CD4-positive, CD25-positive, alpha-beta regulatory T cell (primary cell): ENCODE measurements at regions not wholly inside any gene's neighbourhood (a gene's known extent, or its start where the extent isn't known, plus 50 kb on each side); places are given as distances from the start of the nearest gene placed in this dataset.

ENCODE experiments used
- ATAC-seq, 2 donors: fragments of 150-1000 bp; cut with Tn5 transposase; one replicate each; pipeline ENCODE4 v1.10.0; 2021; ENCODE audit warnings: low read depth in 2 of 2, moderate number of reproducible peaks in 2 of 2, moderate library complexity in 1 of 2
- DNase-seq, 3 donors: peaks; one replicate each; pipeline versions ENCODE4 v3.0.0 to v3.0.0-alpha.2; 2012 to 2022; ENCODE audit warnings: mixed read lengths in 1 of 3
- H3K27ac ChIP-seq: one replicate; pipeline ENCODE4 v1.7.0; 2013; ENCODE audit warnings: mild to moderate bottlenecking, low read length; ENCODE audit not compliant: insufficient read depth, poor library complexity, severe bottlenecking
- H3K27me3 ChIP-seq: one replicate; pipeline ENCODE4 v1.7.0; 2013; ENCODE audit warnings: low read length; ENCODE audit not compliant: control insufficient read depth, insufficient read depth
- H3K36me3 ChIP-seq: one replicate; pipeline ENCODE4 v1.7.0; 2013; ENCODE audit warnings: mild to moderate bottlenecking, low read length, moderate library complexity; ENCODE audit not compliant: control insufficient read depth, insufficient read depth
- H3K4me1 ChIP-seq: 2 replicates; pipeline ENCODE4 v1.7.0; 2013; ENCODE audit warnings: mild to moderate bottlenecking, low read length; ENCODE audit not compliant: insufficient read depth, control insufficient read depth, poor library complexity, severe bottlenecking
- H3K4me3 ChIP-seq: one replicate; pipeline ENCODE4 v1.7.0; 2013; ENCODE audit warnings: low read depth, mild to moderate bottlenecking, low read length, moderate library complexity
- H3K9me3 ChIP-seq, 2 experiments: 1 replicate in 1 of 2; 2 replicates in 1 of 2; pipeline ENCODE4 v1.7.0; 2013; ENCODE audit warnings: low read length in 2 of 2, mild to moderate bottlenecking in 1 of 2, moderate library complexity in 1 of 2; ENCODE audit not compliant: control insufficient read depth in 2 of 2
- H3K27ac Mint-ChIP-seq, 3 donors: one replicate each; pipeline ENCODE4 v1.8.0; 2020 to 2022; ENCODE audit warnings: mild to moderate bottlenecking in 3 of 3, mixed read lengths in 3 of 3, moderate library complexity in 2 of 3
- H3K27me3 Mint-ChIP-seq: one replicate; pipeline ENCODE4 v1.8.0; 2022; ENCODE audit warnings: mild to moderate bottlenecking, mixed read lengths
- H3K36me3 Mint-ChIP-seq: one replicate; pipeline ENCODE4 v1.8.0; 2020; ENCODE audit warnings: mixed read lengths
- H3K4me1 Mint-ChIP-seq, 4 donors: one replicate each; pipeline ENCODE4 v1.8.0; 2020 to 2022; ENCODE audit warnings: mixed read lengths in 4 of 4, mild to moderate bottlenecking in 1 of 4
- H3K4me3 Mint-ChIP-seq, 4 donors: one replicate each; pipeline ENCODE4 v1.8.0; 2020 to 2022; ENCODE audit warnings: mild to moderate bottlenecking in 4 of 4, mixed read lengths in 4 of 4, moderate library complexity in 3 of 4
- H3K9me3 Mint-ChIP-seq, 7 donors: one replicate each; pipeline ENCODE4 v1.8.0; 2020 to 2022; ENCODE audit warnings: mixed read lengths in 7 of 7, mild to moderate bottlenecking in 3 of 7, moderate library complexity in 2 of 7

DNA sequence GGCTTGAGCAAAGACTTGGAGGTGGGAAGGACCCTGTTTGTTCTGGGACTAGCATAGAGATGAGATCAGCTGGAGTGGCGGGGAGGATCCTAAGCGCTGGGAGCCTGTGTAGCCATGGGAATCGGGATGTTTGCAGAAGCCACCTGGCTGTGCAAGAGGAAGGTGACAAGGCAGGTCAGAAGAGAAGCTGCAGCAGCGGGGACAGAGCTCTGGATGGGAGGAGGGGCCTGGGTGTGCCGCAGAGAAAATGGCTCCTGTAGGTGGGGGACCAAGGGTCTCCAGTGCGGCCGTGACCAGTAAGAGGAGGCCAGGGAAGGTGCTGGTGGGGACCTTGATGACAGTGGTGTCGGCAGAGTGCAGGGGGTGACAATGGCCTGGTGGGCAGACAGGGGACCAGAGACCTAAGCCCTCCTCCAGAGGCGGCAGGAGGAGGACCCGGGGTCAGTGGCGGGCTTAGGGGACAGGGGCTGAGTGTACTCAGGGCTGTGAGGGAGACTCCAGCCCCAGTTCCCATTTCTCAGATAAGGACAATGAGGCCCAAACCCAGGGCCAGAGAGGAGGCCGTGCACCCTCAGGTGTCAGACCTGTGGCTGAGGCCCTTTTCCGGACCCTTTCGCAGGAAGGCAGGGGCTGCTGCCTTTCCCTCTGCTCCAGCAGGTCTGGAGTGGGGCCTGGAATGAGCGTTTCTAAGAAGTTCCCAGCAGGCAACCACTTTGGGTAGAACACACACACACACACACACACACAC is 206.6 kb upstream of the RTL1 start:
- Mint-ChIP-seq H3K36me3 (no peaks in the 10 kb centered on the region), H3K4me3 (no peak overlapping the region), H3K9me3 (peaks cover 0 to 2% (median 0%) of the 10 kb centered on the region in 7 donors), H3K27me3 (peaks cover 3% of the 10 kb centered on the region), H3K4me1 (no peaks in the 10 kb centered on the region), H3K27ac (no peak overlapping the region)
- no peaks in the 10 kb centered on the region for H3K27me3 ChIP-seq
- H3K27ac ChIP-seq = no peak overlapping the region
- no peaks in the 10 kb centered on the region for H3K4me1 ChIP-seq
- no peaks in the 10 kb centered on the region for H3K9me3 ChIP-seq
- DNase-seq (no peak), ATAC-seq (no peak)
- no peak overlapping the region for H3K4me3 ChIP-seq
- H3K36me3 ChIP-seq = no peaks in the 10 kb centered on the region

DNA sequence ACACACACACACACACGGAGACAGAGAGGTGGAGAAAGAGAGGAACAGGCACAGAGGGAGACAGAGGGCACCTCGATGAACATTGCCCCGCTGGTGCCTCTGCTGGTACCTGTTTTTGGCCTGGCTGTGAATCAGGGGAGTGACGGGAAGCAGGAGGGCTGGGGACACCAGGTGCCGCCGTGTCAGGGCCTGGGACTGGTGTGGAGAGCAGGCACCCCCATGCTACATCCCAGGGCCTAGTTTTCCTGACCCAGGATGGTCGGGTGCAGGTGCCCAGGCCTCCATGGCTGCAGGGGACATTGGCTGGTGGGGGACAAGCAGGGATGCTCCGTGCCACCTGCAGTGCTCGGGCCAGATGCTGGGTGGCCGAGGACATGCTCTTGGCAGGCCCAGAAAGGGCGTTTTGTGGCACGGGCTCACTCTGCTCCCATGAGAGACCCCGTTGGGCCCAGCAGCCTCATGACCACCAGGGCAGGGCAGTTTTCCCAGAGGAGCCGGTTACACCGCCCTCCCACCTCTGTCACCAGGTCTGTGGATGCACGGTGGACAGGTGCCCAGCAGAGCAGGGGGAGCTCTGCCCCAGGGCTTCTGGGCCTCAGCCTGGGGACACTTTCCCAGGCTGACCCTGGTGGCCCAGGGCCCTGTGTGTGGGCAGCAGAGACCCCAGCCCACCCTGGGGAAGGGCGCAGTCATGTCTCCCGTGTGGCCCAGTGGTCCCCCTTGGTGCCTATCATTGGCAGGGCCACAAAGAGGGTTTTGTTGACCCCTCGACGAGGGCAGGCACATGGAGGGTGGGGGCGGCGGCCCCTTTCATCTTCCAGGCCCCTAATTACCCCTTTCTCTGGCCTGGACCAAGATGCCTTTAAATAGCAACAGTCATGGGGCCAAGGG is 207.5 kb upstream of the RTL1 start:
- H3K27ac Mint-ChIP-seq = no peak overlapping the region
- Histone ChIP-seq H3K27me3 (no peaks in the 10 kb centered on the region), H3K9me3 (no peaks in the 10 kb centered on the region), H3K36me3 (no peaks in the 10 kb centered on the region), H3K4me3 (no peak overlapping the region), H3K4me1 (no peaks in the 10 kb centered on the region), H3K27ac (no peak overlapping the region)
- peaks cover 4% of the 10 kb centered on the region for H3K27me3 Mint-ChIP-seq
- no peaks in the 10 kb centered on the region for H3K36me3 Mint-ChIP-seq
- H3K4me1 Mint-ChIP-seq = no peaks in the 10 kb centered on the region
- DNase-seq (no peak), ATAC-seq (no peak)
- H3K4me3 Mint-ChIP-seq = no peak overlapping the region
- peaks cover 0 to 2% (median 0%) of the 10 kb centered on the region in 7 donors for H3K9me3 Mint-ChIP-seq

- no peak overlapping the region for H3K4me3 ChIP-seq
- no peaks in the 10 kb centered on the region for H3K36me3 ChIP-seq
- no peaks in the 10 kb centered on the region for H3K4me1 Mint-ChIP-seq
- H3K27me3 ChIP-seq = no peaks in the 10 kb centered on the region
- no peak overlapping the region for H3K4me3 Mint-ChIP-seq
- H3K9me3 ChIP-seq = no peaks in the 10 kb centered on the region
- H3K27ac ChIP-seq = no peak overlapping the region
- DNase-seq = no peak
- H3K4me1 ChIP-seq = no peaks in the 10 kb centered on the region
- H3K27ac Mint-ChIP-seq = no peak overlapping the region
- H3K9me3 Mint-ChIP-seq = peaks cover 0 to 2% (median 0%) of the 10 kb centered on the region in 7 donors
- H3K36me3 Mint-ChIP-seq = no peaks in the 10 kb centered on the region
- peaks cover 4% of the 10 kb centered on the region for H3K27me3 Mint-ChIP-seq
- no peak for ATAC-seq
Observed at GRCh38 chr14:101111620-101112290, 208.2 kb upstream of the RTL1 start.

- Mint-ChIP-seq H3K4me1 (no peaks in the 10 kb centered on the region), H3K27ac (no peak overlapping the region), H3K36me3 (no peaks in the 10 kb centered on the region), H3K27me3 (peaks cover 4% of the 10 kb centered on the region), H3K4me3 (no peak overlapping the region), H3K9me3 (no peaks in the 10 kb centered on the region)
- H3K9me3 ChIP-seq = no peaks in the 10 kb centered on the region
- H3K4me3 ChIP-seq = no peak overlapping the region
- no peaks in the 10 kb centered on the region for H3K4me1 ChIP-seq
- no peak for ATAC-seq
- no peak overlapping the region for H3K27ac ChIP-seq
- DNase-seq = no peak
- H3K27me3 ChIP-seq = no peaks in the 10 kb centered on the region
- H3K36me3 ChIP-seq = no peaks in the 10 kb centered on the region
Observed at GRCh38 chr14:101112351-101113107, 209.0 kb upstream of the RTL1 start.

DNA sequence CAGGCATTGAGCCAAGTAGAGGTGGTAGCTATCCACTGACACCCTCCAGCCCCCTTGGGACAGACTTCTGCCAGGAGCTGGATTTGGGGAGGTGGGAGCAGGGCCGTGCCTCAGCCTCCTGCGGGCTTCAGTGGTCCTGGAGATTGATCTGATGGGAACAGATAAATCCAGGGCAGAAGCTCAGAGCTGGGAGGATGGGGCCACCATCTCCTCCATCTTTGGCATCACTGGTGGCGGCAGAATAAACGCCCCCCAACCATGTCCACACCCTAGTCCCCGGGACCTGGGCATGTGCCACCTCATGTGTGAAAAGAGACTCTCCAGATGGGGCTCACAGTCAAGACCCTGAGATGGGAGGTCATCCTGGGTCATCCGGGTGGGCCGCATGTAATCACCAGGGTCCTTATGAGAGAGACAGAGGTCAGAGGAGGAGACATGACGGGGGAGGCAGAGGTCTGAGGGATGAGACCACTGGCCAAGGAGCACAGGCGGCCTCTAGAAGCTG is 209.6 kb upstream of the RTL1 start:
- Mint-ChIP-seq H3K9me3 (no peaks in the 10 kb centered on the region), H3K4me3 (no peak overlapping the region), H3K27ac (no peak overlapping the region), H3K27me3 (peaks cover 4% of the 10 kb centered on the region), H3K36me3 (no peaks in the 10 kb centered on the region), H3K4me1 (no peaks in the 10 kb centered on the region)
- no peaks in the 10 kb centered on the region for H3K4me1 ChIP-seq
- H3K9me3 ChIP-seq = no peaks in the 10 kb centered on the region
- no peak for DNase-seq
- H3K27me3 ChIP-seq = no peaks in the 10 kb centered on the region
- ATAC-seq = no peak
- no peak overlapping the region for H3K27ac ChIP-seq
- no peaks in the 10 kb centered on the region for H3K36me3 ChIP-seq
- H3K4me3 ChIP-seq = no peak overlapping the region

- DNase-seq (no peak), ATAC-seq (no peak)
- Histone ChIP-seq H3K4me1 (no peaks in the 10 kb centered on the region), H3K27ac (no peak overlapping the region), H3K9me3 (no peaks in the 10 kb centered on the region), H3K27me3 (no peaks in the 10 kb centered on the region), H3K4me3 (no peak overlapping the region), H3K36me3 (no peaks in the 10 kb centered on the region)
- H3K27ac Mint-ChIP-seq = no peak overlapping the region
- no peaks in the 10 kb centered on the region for H3K36me3 Mint-ChIP-seq
- H3K4me3 Mint-ChIP-seq = no peak overlapping the region
- H3K9me3 Mint-ChIP-seq = no peaks in the 10 kb centered on the region
- H3K27me3 Mint-ChIP-seq = peaks cover 4% of the 10 kb centered on the region
- no peaks in the 10 kb centered on the region for H3K4me1 Mint-ChIP-seq
Observed at GRCh38 chr14:101113835-101114725, 210.6 kb upstream of the RTL1 start.
